Fibroblast of peridontal ligament (primary cell): ENCODE measurements at regions not wholly inside any gene's neighbourhood (a gene's known extent, or its start where the extent isn't known, plus 50 kb on each side); places are given as distances from the start of the nearest gene placed in this dataset.

Source experiments
- DNase-seq: peaks from one replicate; pipeline ENCODE4 v3.0.0-alpha.2; 2010; ENCODE audit errors: extremely low read depth

DNA sequence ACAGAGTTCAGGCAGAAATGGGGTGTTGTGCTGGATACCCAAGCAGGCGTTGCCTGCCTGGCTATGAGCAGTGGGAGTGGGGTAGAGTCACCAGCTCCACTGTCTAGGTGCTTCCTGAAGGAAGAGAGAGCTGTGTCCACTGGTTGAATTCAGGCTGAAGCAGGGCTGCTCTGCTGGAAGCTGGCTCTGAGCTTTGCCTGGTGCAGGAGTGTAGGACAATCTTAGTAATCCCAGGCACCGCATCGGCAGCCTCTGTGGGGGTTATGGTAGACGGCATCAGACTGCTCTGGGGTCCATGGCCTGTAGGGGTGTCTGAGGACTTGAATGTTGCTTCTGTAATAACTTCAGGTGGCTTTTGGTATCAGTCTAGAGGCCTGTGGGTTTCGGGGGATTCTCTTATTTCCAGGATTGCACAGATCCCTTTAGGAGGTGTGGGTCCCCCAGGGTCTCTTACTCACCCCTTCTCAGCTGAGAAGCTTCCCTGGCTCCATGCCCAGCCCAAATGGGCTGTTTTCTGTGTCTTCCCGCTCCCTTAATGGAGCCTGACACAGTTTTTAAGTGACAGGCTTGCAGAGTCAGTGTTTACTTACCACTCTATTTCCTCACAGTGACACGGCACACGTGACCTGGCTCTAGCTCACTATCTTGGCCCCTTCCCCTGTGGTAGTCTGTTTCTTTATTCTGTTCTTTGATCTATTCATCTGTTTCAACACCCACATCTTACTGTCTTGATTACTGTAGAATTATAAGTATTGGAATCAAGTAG is 644.3 kb downstream of the CBLN2 start:
- DNase-seq = no peak

DNA sequence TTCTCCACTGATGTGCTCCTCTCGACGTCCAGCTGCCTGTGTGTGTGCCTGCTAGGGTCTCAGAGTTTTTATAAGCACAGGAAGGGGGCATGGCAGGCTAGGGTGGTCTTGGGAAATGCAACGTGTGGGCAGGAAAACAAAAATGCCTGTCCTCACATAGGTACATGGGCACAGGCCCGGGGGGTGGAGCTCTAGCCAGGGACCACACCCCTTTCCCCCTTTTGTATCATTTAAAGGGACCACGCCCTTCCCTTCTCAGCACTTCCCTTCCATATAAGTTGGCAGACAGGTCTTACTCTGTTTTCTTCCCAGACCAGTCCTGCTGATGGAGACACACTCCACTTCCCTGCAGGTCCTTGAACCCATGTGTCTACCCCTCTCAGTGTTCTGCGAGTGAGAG is 645.0 kb downstream of the CBLN2 start:
- DNase-seq = no peak

DNA sequence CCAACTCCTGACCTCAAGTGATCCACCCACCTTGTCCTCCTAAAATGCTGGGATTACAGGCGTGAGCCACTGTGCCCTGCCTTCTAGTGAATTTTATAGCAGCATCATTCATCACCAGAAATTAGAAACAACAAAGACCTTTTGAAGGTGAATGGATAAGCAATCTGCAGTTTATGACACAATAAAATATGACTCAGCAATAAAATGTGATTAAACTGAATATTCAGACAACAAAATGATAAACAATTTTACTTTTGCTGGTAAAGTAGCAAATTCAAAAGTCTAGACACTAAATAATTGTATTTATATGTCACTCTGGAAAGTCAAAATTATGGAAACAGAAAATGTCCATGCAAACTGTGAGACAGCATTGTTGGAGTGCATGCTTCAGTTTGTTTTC is 656.6 kb downstream of the CBLN2 start:
- no peak for DNase-seq

DNA sequence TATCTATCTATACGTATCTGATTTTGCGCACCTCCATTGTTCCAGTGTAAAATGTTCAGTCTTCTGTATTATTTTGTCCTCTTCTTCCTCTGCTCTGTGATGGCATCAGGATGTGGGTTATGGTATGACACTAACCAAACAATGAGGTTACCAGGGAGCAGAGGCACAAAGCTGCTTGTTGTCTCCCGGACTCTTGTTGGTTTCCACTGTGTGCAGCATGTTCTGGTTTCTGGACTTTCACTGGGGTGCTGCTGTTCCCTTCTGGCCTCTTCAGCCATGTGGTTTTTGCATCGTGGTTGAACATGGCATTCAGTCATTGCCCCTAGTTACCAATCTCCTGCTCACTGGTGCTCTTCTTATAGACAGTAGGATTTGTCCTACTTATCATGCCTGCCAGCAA is 665.9 kb downstream of the CBLN2 start:
- no peak for DNase-seq

DNA sequence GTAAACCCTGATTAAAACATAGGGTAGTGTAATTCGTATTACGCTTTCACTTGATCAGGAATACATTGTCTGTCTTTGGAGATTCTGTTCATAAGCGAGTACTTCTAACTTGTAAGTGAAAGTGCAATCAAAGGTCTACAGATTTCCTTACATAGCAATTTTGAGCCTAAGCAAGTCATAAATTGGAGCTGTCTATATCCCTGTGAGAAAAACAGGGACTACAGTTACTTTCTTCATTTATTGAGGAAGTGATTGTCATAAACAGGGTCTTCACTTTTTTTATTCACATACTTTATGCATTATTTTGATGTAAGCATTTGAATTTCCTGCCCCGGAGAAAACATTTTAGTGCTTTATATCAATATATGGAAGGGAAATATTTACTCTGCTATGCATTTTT is 670.4 kb downstream of the CBLN2 start:
- DNase-seq = no peak

DNA sequence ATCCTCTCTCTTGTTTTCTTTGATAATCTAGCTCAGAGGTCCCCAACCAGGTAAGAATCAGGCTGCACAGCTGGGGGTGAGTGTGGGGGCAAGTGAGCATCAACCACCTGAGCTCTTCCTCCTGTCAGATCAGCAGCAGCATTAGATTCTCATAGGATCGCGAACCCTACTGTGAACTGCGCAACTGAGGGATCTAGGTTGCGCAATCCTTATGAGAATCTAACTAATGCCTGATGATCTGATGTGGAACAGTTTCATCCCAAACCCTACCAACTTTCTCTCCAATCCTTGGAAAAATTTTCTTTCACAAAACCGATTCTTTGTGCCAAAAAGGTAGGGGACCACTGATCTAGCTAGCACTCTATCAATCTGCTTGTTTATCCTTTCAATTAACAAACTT is 678.3 kb downstream of the CBLN2 start:
- DNase-seq = no peak

DNA sequence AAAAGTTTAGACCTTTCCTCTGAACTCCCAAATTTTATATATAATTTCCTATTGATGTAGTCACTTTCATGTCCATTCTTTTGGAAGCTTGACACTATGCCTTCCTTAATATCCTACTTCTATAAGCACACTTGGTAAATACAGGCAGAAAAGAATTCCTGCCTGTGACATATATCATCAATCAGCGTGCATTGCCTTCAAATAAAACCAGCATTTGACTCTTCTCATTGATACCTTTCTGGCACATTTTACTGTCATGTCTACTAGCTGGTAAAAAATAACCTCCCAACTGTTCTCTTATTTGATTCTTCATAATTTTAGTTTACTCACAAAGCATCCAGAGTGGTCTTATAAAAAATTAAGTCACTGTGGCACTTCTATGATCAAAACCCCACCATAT is 693.5 kb downstream of the CBLN2 start:
- DNase-seq = no peak

DNA sequence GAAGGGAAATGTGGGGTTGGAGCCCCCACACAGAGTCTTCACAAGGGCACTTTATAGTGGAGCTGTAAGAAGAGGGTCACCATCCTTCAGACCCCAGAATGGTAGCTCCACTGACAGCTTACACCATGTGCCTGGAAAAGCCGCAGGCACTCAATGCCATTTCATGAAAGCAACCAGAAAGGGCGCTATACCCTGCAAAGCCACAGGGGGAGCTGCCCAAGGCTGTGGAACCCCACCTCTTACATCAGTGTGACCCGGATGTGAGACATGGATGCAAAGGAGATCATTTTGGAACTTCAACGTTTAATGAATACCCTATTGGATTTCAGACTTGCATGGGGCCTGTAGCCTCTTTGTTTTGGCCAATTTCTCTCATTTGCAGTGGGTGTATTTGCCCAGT is 694.7 kb downstream of the CBLN2 start:
- DNase-seq = no peak

DNA sequence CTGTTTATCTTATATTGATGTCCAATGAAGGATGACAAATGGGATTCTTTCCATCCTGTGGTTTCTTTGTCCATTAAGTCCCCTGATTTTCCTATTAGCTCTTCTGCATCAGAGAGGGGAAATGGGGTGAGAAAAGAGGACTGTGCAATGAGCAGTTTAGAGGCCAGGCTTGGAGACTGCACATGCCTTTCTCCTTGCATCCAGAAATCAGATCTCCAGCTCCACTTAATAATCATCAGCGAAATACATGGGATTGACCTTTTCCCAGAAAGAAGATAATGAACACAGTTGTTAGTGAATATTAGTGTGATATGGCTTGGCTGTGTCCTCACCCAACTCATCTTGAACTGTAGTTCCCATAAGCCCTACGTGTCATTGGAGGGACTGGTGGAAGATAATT is 697.4 kb downstream of the CBLN2 start:
- no peak for DNase-seq

DNA sequence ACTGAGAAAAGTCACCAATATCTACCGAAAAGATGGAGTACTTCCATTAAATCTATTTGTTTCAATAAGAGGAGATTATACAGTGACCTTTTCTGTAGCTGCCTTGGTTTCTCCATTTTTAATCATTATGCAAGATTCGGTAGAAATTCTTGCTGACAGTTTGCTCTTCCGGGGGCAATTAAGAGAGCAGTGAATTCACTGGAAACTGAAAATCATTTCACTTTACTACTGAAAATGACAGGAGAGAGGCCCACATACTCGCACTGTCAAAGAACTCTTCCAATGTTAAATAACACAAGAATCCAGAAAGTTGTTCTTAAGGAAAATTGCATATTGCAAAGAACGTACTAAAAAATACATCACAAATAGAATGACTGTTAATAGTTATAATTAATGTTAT is 699.3 kb downstream of the CBLN2 start:
- no peak for DNase-seq

DNA sequence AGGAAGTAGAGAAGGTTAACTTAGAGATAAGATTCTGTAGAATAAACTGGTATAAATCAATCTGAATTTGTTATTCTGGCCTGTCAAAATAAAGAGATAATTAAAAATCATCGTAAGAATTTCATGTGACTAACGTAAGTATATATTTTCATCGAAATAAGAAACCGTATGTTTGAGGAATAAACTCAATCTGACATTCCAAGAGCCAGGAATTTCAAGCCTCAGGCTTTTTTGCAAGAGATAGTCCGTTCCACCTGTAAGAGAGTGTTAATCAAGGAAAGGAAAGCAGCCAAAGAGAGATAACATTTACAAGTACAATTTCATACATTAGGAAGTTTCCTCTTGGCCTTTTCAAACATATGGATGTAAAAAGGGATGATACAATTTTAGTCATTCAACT is 701.5 kb downstream of the CBLN2 start:
- no peak for DNase-seq

DNA sequence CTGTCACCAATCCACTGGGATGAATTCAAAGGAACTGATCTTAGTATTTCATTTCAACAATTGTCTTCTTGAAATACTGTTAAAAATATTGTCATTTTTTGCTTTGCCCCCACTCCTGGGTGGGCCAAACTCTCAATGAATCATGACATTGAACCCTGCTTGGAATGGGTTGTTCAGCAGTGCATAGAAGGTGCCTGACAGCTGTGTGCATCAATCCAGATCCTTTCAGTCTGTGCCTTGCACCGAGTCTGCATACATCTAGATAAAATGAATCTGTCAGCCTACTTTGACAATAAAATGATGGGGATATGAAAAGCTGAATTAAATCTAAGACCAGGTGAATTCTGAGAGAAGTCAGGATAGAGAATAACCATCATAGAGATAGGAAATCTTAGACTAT is 706.6 kb downstream of the CBLN2 start:
- no peak for DNase-seq

DNA sequence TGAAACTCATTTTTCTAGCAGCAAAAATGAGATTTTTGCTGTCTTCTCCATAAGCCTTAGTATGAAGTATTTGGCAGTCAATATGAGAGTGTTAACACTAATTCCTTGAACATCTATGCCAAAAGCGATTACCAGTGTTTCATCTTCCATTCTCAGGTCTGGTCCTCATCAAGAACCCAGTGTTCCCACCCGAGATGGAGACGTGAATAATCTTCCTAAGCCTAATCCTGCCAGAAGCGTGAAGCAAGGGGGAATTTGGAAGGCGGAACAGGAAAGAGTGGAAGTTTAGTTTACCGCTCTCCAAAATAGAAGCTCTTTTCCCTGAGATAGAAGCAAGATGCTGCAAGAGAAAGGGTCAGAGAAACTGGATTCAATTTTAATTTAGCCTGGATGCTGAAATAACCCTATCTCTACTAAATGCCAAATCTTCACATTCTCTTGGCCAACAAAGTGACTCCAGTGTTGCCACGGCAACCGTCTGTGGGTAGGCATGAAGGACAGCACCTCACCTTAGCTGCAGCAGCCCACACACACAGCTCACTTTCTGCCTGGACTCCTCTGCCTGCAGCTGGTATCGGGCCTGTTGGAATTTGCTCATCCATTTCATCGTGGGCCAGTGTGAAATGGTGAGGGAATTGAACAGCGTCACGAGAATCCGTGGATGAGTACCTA is 711.1 kb downstream of the CBLN2 start:
- no peak for DNase-seq

DNA sequence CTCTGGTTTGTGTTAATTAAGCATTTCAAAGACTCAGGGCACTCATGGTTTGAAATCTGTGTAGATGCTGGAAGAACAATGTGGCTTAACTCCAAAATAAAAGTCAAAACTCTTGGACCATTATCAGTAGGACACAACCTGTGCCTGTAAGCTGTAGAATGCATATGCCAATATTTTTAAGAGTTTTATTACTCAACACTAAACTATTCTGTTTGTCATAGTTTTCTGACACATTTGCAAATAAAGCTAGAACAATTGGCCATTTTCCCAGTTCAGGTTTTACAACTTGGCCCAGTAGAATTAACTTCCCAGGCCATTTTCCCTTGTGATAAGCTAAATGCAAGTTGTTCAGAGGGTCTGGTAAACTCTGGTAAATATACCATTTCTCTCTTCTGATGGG is 713.1 kb downstream of the CBLN2 start:
- DNase-seq = peak; percentile 55

DNA sequence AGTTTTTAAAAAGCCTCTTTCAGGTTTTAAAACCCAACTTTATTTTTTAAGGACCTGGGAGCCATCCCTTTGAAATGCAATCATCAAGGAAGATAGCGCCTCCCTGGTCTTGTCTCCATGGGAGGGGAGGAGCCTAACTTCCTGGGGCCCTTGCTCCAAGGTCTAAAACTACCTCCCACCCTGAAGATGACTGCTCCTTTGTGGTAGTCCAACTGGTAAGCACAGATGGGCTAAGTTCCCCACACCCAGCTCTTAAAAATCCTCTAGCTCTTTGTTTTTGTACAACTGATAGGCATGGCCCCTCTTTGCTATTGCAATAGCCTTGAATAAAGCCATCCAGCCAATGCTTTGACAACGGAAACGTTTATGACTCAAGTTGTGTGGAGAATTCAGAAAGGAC is 716.8 kb downstream of the CBLN2 start:
- DNase-seq = no peak

DNA sequence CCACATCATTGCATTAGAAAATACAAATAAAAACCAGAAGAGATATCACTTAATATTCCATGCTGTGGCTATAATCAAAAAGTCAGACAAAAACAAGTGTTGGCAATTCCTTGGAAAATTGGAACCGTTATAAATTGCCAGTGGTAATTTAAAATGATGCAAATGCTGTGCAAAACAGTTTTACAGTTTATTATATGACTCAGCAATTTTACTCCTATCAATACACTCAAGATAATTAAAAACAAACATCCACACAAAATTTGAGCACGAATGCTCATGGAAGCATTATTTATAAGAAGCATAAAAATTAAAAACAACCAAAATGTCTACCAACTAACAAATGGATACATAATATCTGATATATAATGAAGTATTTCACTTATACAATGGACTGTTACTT is 728.8 kb downstream of the CBLN2 start:
- no peak for DNase-seq

DNA sequence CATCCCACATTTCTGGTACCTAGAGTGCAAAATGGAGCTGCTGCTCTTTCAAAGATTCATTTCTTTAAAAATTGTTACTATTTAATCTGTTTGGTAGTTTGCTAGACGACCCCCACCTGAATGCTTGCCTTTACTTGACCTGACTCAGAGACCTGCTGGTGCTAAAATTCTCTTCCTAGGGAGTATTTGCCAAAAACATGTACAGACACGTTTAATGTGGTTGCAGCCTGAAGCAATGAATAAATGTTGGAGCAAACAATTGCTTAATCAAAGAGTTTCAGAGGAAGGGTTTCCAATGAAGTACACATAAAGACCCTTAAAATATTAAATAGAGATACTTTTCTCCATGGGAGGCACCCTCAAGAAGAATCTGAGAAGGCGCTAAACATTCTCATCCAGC is 734.4 kb downstream of the CBLN2 start:
- no peak for DNase-seq

DNA sequence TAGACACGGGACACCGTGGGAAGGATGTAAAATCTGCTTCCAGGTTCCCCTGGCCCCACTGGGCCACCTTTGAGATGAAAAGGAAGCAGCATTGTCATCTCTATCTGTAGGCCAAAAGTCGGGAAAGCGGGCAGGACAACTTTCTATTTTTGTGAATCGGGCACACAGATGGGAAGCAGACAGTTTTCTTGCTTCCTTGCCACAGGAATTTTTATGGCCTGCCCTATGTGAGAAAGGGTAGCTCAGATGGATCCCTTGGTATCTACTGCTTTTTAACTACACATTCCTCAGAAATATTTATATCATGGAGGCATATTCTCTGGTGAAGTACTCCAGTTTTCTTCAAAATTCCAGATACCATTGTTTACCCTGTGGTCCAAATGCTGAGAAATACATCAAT is 735.5 kb downstream of the CBLN2 start:
- peak; percentile 47 for DNase-seq

DNA sequence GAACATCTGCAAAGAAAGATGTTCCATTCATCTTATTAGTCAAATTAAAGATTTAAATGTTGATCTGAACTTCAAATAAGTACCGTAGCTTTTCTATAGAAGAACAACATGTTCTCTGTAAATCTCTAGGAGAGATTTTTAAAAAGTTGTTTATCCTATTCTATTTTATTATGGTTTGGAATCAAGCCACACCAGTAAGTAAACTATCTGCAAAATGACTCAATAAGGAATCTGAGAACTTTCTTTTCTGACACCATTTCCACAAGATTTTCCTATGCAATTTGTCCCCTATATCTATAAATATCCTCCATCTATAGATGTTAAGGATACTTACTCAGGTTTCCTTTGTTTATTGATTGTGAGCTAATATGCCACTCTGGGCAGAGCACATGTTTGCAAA is 736.6 kb downstream of the CBLN2 start:
- DNase-seq = peak; percentile 44

DNA sequence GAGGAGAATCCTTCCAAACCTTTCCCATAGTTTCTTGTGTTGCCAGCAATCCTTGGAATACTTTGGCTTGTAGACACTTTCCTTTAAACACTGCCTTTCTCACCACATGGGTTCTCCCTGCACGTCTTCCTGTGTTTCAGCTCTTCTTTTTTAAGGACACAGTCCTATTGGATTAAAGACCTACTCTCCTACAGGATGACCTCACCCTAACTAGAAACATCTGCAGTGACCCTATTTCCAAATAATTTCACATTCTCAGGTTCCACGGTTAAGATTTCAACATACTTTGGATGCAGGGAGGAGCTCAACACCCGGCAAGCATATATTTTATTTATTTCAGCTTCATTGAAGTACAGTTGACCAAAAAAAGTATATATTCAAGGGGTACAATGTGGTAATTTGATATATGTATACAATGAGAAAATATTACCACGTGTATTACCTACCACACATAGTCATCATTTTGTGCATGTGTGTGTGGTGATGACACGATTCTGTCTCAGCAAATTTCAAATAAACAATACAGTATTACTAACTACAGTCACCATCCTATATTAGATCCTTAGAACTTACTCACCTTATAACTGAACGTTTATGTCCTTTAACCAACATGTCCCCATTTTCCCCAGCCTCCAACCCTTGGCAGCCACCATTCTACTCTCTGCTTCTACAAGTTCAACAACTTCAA is 745.0 kb downstream of the CBLN2 start:
- DNase-seq = peak; percentile 96

DNA sequence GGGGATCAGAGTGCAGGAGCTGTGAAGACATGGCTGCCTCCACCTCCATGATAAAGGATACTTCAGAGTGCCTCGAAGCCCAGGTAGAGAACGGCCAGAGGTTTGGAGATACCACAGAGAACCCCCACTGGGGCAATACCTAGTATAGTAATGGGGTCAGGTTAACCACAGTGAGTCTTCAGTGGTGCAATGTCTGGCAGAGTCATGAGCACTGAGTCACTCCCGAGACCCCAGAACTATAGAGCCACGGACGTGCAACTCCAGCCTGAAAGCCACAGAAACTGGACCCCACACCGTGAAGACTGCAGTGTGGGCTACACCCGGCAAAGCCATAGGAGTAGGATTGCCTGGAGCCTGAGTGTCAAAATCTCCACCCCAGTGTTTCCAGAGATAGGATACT is 746.6 kb downstream of the CBLN2 start:
- no peak for DNase-seq

DNA sequence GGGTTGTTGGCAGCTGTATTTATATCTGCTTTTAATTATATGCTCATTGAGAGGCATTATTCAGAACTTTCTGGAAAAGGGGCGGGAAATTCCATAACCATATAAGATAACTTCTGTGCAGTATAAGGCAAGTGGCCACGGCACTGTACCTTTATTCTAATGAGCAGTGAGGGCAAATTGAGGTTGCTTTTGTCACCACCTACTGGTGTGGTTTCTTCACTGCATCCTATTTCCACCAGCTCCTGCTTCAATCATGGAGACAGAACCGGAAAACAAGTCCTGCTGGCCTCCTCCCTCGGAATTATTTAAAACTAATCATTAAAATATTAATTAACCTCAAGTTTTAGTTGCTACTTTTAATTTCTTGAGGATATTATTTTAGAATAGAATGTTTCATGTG is 759.4 kb downstream of the CBLN2 start:
- DNase-seq = no peak

DNA sequence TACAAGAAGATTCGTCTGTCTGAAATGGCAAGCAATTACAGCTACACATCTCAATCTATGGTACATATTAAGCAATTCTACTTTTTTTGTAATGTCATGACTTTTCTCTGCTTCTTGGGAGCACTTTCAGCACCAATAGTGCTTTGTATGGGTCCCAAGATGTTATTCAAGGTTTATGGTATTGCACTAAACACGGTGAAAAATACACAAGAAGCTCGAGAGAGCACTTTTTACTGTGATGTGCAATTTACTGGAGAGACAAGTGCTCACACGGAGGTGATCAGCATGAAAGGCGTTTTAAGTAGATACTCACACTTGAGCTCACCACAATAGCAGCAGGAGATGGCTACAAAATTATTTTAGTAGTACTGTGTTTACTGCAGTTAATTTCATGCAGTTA is 783.6 kb downstream of the CBLN2 start:
- DNase-seq = no peak
